Tibial nerve (tissue), 4 donors: ENCODE measurements at regions not wholly inside any gene's neighbourhood (a gene's known extent, or its start where the extent isn't known, plus 50 kb on each side); places are given as distances from the start of the nearest gene placed in this dataset.
"Not testable (repeated sequence)": the region's sequence is repeated elsewhere in the genome, so short reads cannot be mapped to it uniquely, and the experiment has no call there.

Experiments used
- CTCF ChIP-seq, 5 experiments: fragments of 200-600 bp in 3 of 5; fragments of 450-650 bp in 2 of 5; sonication (generic) in 3 of 5; IDR thresholded peaks; one replicate each; pipeline ENCODE4 v1.5.1; 2016 to 2019; ENCODE audit warnings: antibody characterized with exemption in 5 of 5, mild to moderate bottlenecking in 3 of 5, moderate library complexity in 2 of 5
- EP300 ChIP-seq, 2 donors: sonication (generic); formaldehyde crosslinking; IDR thresholded peaks; one replicate each; pipeline ENCODE4 v1.6.1; 2017; ENCODE audit warnings: antibody characterized with exemption in 2 of 2, mild to moderate bottlenecking in 1 of 2

GRCh38 chrY:12453318-12453717, 247.7 kb upstream of the USP9Y start:
- TF ChIP-seq CTCF, EP300 (IDR thresholded peaks at IDR 0.05): not testable (repeated sequence)
